Hematopoietic multipotent progenitor cell treated with erythropoietin and hydrocortisone succinate and interleukin-3 and kit ligand, for 8 days (in vitro differentiated cells): ENCODE measurements at regions not wholly inside any gene's neighbourhood (a gene's known extent, or its start where the extent isn't known, plus 50 kb on each side); places are given as distances from the start of the nearest gene placed in this dataset.

ENCODE experiments used
- DNase-seq: peaks from one replicate; pipeline ENCODE4 v3.0.0-alpha.2; 2015

- DNase-seq = no peak
Measured at GRCh38 chr5:3891113-3891512, 295.5 kb downstream of the IRX1 start.

- no peak for DNase-seq
Measured at GRCh38 chr5:3893527-3893926, 297.9 kb downstream of the IRX1 start.

- DNase-seq = no peak
Measured at GRCh38 chr5:3893975-3894374, 298.3 kb downstream of the IRX1 start.

- DNase-seq = no peak
Measured at GRCh38 chr5:3896098-3896497, 300.5 kb downstream of the IRX1 start.

- no peak for DNase-seq
Measured at GRCh38 chr5:3899093-3899492, 303.5 kb downstream of the IRX1 start.

- DNase-seq = no peak
Measured at GRCh38 chr5:3904584-3904983, 309.0 kb downstream of the IRX1 start.

GRCh38 chr5:3905031-3905430 is 309.4 kb downstream of the IRX1 start:
- DNase-seq = no peak

GRCh38 chr5:3905521-3905920 is 309.9 kb downstream of the IRX1 start:
- no peak for DNase-seq

- no peak for DNase-seq
Measured at GRCh38 chr5:3911111-3911510, 315.5 kb downstream of the IRX1 start.

GRCh38 chr5:3911773-3912172 is 316.1 kb downstream of the IRX1 start:
- no peak for DNase-seq

GRCh38 chr5:3912790-3913189 is 317.2 kb downstream of the IRX1 start:
- no peak for DNase-seq

- no peak for DNase-seq
Measured at GRCh38 chr5:3913279-3913678, 317.6 kb downstream of the IRX1 start.

GRCh38 chr5:3925022-3925421 is 329.4 kb downstream of the IRX1 start:
- no peak for DNase-seq

GRCh38 chr5:3925935-3926334 is 330.3 kb downstream of the IRX1 start:
- no peak for DNase-seq

- no peak for DNase-seq
Measured at GRCh38 chr5:3929799-3930198, 334.2 kb downstream of the IRX1 start.

- DNase-seq = no peak
Measured at GRCh38 chr5:3931976-3932375, 336.3 kb downstream of the IRX1 start.

- DNase-seq = no peak
Measured at GRCh38 chr5:3933536-3933935, 337.9 kb downstream of the IRX1 start.

- no peak for DNase-seq
Measured at GRCh38 chr5:3933966-3934365, 338.3 kb downstream of the IRX1 start.

GRCh38 chr5:3943859-3944258 is 348.2 kb downstream of the IRX1 start:
- peak; percentile 2 for DNase-seq

- no peak for DNase-seq
Measured at GRCh38 chr5:3944930-3945329, 349.3 kb downstream of the IRX1 start.

GRCh38 chr5:3948838-3949237 is 353.2 kb downstream of the IRX1 start:
- no peak for DNase-seq

GRCh38 chr5:3954199-3954598 is 358.6 kb downstream of the IRX1 start:
- DNase-seq = no peak

GRCh38 chr5:3954633-3955032 is 359.0 kb downstream of the IRX1 start:
- DNase-seq = peak; percentile 6

- no peak for DNase-seq
Measured at GRCh38 chr5:3957658-3958057, 362.0 kb downstream of the IRX1 start.

- DNase-seq = no peak
Measured at GRCh38 chr5:3958389-3958788, 362.8 kb downstream of the IRX1 start.

- no peak for DNase-seq
Measured at GRCh38 chr5:3962113-3962512, 366.5 kb downstream of the IRX1 start.
